ENCODE measurements at regions not wholly inside any gene's neighbourhood (a gene's known extent, or its start where the extent isn't known, plus 50 kb on each side); places are given as distances from the start of the nearest gene placed in this dataset.

- TF ChIP-seq CTCF (IDR thresholded peaks at IDR 0.05; ENCODE audit: insufficient read depth, low read depth, low read length, missing control alignments) = no peak
- H3K4me3 ChIP-seq (ENCODE audit: low read depth, low read length) = no peak overlapping the region
- DNase-seq (ENCODE audit: low read depth) = no peak
Observed at GRCh38 chr10:124252097-124252715, 158.8 kb upstream of the CHST15 start.

GRCh38 chr10:124251317-124252065 lies 158.1 kb upstream of the CHST15 start:
- H3K4me3 ChIP-seq (ENCODE audit: low read depth, low read length) = no peak overlapping the region
- TF ChIP-seq CTCF (IDR thresholded peaks at IDR 0.05; ENCODE audit: insufficient read depth, low read depth, low read length, missing control alignments) = no peak
- no peak for DNase-seq (ENCODE audit: low read depth)

- no peak for DNase-seq (ENCODE audit: low read depth)
- no peak overlapping the region for H3K4me3 ChIP-seq (ENCODE audit: low read depth, low read length)
- TF ChIP-seq CTCF (IDR thresholded peaks at IDR 0.05; ENCODE audit: insufficient read depth, low read depth, low read length, missing control alignments) = no peak
Observed at GRCh38 chr10:124250506-124250905, 157.1 kb upstream of the CHST15 start.

GRCh38 chr10:124249812-124250432 lies 156.5 kb upstream of the CHST15 start:
- DNase-seq (ENCODE audit: low read depth) = peak; percentile 32
- H3K4me3 ChIP-seq (ENCODE audit: low read depth, low read length) = no peak overlapping the region
- peak; percentile 25 for TF ChIP-seq CTCF (IDR thresholded peaks at IDR 0.05; ENCODE audit: insufficient read depth, low read depth, low read length, missing control alignments)

GRCh38 chr10:124249196-124249595 lies 155.8 kb upstream of the CHST15 start:
- no peak overlapping the region for H3K4me3 ChIP-seq (ENCODE audit: low read depth, low read length)
- no peak for DNase-seq (ENCODE audit: low read depth)
- no peak for TF ChIP-seq CTCF (IDR thresholded peaks at IDR 0.05; ENCODE audit: insufficient read depth, low read depth, low read length, missing control alignments)

- peak; percentile 29 for DNase-seq (ENCODE audit: low read depth)
- no peak for TF ChIP-seq CTCF (IDR thresholded peaks at IDR 0.05; ENCODE audit: insufficient read depth, low read depth, low read length, missing control alignments)
- H3K4me3 ChIP-seq (ENCODE audit: low read depth, low read length) = no peak overlapping the region
Observed at GRCh38 chr10:124248056-124249045, 155.0 kb upstream of the CHST15 start.

Measured in GM12865 (cell line).